ENCODE measurements at regions not wholly inside any gene's neighbourhood (a gene's known extent, or its start where the extent isn't known, plus 50 kb on each side); places are given as distances from the start of the nearest gene placed in this dataset.

GRCh38 chr7:115292381-115292780 lies 370.5 kb downstream of the MDFIC start:
- Histone ChIP-seq H3K4me1 (ENCODE audit: control insufficient read depth, insufficient read depth, low read length) (no peaks in the 10 kb centered on the region), H4K20me1 (ENCODE audit: control insufficient read depth, insufficient read depth) (no peaks in the 10 kb centered on the region), H3K9me3 (replicated peaks; ENCODE audit: control insufficient read depth, insufficient read depth, low read length) (no peaks in the 10 kb centered on the region), H3K79me2 (ENCODE audit: control insufficient read depth, insufficient read depth, low read length) (no peaks in the 10 kb centered on the region), H3K36me3 (ENCODE audit: control insufficient read depth in 2 of 2, insufficient read depth in 2 of 2, low read length in 1 of 2) (no peaks in the 10 kb centered on the region), H3K27me3 (replicated peaks in 1 of 2; ENCODE audit: control insufficient read depth in 2 of 2, insufficient read depth in 2 of 2, low read length in 1 of 2) (no peaks in the 10 kb centered on the region; a peak in 1 of 4 replicates), H3K4me3 (no peak overlapping the region), H3K4me2 (ENCODE audit: control insufficient read depth, insufficient read depth) (no peak overlapping the region), H2AFZ (ENCODE audit: control insufficient read depth, low read depth, low read length) (no peak overlapping the region), H3K27ac (ENCODE audit: control insufficient read depth, insufficient read depth) (no peak overlapping the region), H3K9ac (ENCODE audit: control insufficient read depth, insufficient read depth, low read length) (no peak overlapping the region)
- in situ Hi-C loops (cut with MboI) = no loop called here
- SMC1A ChIA-PET (ENCODE audit: uncharacterized antibody, unreplicated experiment) = no interaction called here
- POLR2A ChIA-PET = no interaction called here
- intact Hi-C loops (cut with micrococcal nuclease; ENCODE audit: unreplicated experiment) = no loop called here
- no TSS peak for BruUV-seq (replicated peaks)
- CTCF ChIA-PET = interaction anchor here (1.5 kb wide), 1 partner anchor 24 kb away, joined by 3 read pairs; no protein-coding TSS in a partner anchor
- FAIRE-seq (no peak), ATAC-seq (no peak), DNase-seq (ENCODE audit: low read depth, low spot score) (no peak)
- RAD21 ChIA-PET (ENCODE audit: unreplicated experiment) = no interaction called here
- WGBS (ENCODE audit: insufficient coverage, insufficient replicate concordance, low lambda C conversion rate, missing lambda C conversion rate) = 25% methylated on average over 3 of the region's 3 CpGs
- TF ChIP-seq RAD51 (IDR thresholded peaks at IDR 0.05) (no peak), JUNB (IDR thresholded peaks at IDR 0.05) (no peak), RCOR1 (conservative IDR thresholded peaks at IDR 0.05; ENCODE audit: low read depth, low read length) (no peak), TCF7 (IDR thresholded peaks at IDR 0.05; ENCODE audit: borderline replicate concordance) (no peak), EP300 (IDR thresholded peaks at IDR 0.05; ENCODE audit: borderline replicate concordance in 1 of 2, control insufficient read depth in 1 of 2, low read depth in 2 of 2, low read length in 2 of 2) (no peak), MEF2B (IDR thresholded peaks at IDR 0.05; ENCODE audit: partially characterized antibody, poor library complexity, severe bottlenecking) (no peak), ETV6 (conservative IDR thresholded peaks at IDR 0.05 in 1 of 2, IDR thresholded peaks at IDR 0.05 in 1 of 2; ENCODE audit: borderline replicate concordance in 1 of 2, low read depth in 1 of 2) (no peak), ZZZ3 (IDR thresholded peaks at IDR 0.05; ENCODE audit: control insufficient read depth, insufficient read length, low read depth) (no peak), E2F4 (IDR thresholded peaks at IDR 0.05; ENCODE audit: low read depth, low read length) (no peak), IKZF1 (conservative IDR thresholded peaks at IDR 0.05) (no peak), RAD21 (IDR thresholded peaks at IDR 0.05; ENCODE audit: insufficient read depth, low read depth, low read length) (no peak)
